HepG2 (cell line): ENCODE measurements at regions not wholly inside any gene's neighbourhood (a gene's known extent, or its start where the extent isn't known, plus 50 kb on each side); places are given as distances from the start of the nearest gene placed in this dataset.

Experiments
- ELF4 ChIP-seq: sonication (generic); formaldehyde crosslinking; IDR thresholded peaks from 2 replicates; pipeline ENCODE4 v1.5.0; 2020; ENCODE audit warnings: missing genetic modification reagents, mild to moderate bottlenecking, moderate library complexity, borderline replicate concordance
- FOXA3 ChIP-seq: IDR thresholded peaks from 2 replicates; pipeline ENCODE4 v1.6.1; 2016; ENCODE audit warnings: missing genetic modification reagents, missing compliant biosample characterization
- HDAC1 ChIP-seq: sonication (generic); formaldehyde crosslinking; IDR thresholded peaks from 2 replicates; pipeline ENCODE4 v1.5.1; 2020; ENCODE audit warnings: mild to moderate bottlenecking, missing genetic modification reagents
- HNRNPK ChIP-seq: fragments of 200-400 bp; formaldehyde crosslinking; IDR thresholded peaks from 2 replicates; pipeline ENCODE4 v1.6.1; 2018; ENCODE audit warnings: low read length, low read depth, moderate library complexity, mild to moderate bottlenecking; ENCODE audit not compliant: poor library complexity, severe bottlenecking
- TF ChIP-seq, protein P1 (sequence below): sonication (generic); formaldehyde crosslinking; IDR thresholded peaks from 2 replicates; pipeline ENCODE4 v1.4.0; 2020; ENCODE audit warnings: missing genetic modification reagents
- TF ChIP-seq, protein P2 (sequence below): sonication (generic); formaldehyde crosslinking; IDR thresholded peaks from 2 replicates; pipeline ENCODE4 v1.8.1; 2023; ENCODE audit warnings: mild to moderate bottlenecking, inconsistent platforms, moderate library complexity, missing genetic modification reagents, borderline replicate concordance
- TF ChIP-seq, protein P3 (sequence below): sonication (generic); formaldehyde crosslinking; IDR thresholded peaks from 2 replicates; pipeline ENCODE4 v1.5.1; 2020; ENCODE audit warnings: mild to moderate bottlenecking, missing genetic modification reagents, borderline replicate concordance

DNA sequence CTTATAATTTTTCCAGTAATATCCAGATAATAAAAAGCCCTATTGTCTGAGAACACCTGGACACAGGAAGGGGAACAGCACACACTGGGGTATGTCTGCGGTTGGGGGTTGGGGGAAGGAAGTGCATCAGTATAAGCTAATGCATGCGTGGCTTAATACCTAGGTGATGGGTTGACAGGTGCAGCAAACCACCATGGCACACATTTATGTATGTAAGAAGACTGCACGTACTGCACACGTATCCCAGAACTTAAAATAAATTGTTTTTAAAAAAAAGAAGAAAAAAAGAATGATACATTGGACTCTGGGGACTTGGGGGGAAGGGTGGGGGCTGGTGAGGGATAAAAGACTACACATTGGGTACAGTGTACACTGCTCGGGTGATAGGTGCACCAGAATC is 144.9 kb upstream of the C1orf174 start (continued):
- TF ChIP-seq, protein P1, sequence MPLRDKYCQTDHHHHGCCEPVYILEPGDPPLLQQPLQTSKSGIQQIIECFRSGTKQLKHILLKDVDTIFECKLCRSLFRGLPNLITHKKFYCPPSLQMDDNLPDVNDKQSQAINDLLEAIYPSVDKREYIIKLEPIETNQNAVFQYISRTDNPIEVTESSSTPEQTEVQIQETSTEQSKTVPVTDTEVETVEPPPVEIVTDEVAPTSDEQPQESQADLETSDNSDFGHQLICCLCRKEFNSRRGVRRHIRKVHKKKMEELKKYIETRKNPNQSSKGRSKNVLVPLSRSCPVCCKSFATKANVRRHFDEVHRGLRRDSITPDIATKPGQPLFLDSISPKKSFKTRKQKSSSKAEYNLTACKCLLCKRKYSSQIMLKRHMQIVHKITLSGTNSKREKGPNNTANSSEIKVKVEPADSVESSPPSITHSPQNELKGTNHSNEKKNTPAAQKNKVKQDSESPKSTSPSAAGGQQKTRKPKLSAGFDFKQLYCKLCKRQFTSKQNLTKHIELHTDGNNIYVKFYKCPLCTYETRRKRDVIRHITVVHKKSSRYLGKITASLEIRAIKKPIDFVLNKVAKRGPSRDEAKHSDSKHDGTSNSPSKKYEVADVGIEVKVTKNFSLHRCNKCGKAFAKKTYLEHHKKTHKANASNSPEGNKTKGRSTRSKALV (CRISPR knock-in tag) = no peak
- TF ChIP-seq HNRNPK = no peak
- TF ChIP-seq, protein P2, sequence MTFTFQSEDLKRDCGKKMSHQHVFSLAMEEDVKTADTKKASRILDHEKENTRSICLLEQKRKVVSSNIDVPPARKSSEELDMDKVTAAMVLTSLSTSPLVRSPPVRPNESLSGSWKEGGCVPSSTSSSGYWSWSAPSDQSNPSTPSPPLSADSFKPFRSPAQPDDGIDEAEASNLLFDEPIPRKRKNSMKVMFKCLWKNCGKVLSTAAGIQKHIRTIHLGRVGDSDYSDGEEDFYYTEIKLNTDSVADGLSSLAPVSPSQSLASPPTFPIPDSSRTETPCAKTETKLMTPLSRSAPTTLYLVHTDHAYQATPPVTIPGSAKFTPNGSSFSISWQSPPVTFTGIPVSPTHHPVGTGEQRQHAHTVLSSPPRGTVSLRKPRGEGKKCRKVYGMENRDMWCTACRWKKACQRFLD (CRISPR knock-in tag) = no peak
- no peak for TF ChIP-seq ELF4 (CRISPR knock-in tag)
- TF ChIP-seq FOXA3 (CRISPR knock-in tag) = no peak
- TF ChIP-seq, protein P3, sequence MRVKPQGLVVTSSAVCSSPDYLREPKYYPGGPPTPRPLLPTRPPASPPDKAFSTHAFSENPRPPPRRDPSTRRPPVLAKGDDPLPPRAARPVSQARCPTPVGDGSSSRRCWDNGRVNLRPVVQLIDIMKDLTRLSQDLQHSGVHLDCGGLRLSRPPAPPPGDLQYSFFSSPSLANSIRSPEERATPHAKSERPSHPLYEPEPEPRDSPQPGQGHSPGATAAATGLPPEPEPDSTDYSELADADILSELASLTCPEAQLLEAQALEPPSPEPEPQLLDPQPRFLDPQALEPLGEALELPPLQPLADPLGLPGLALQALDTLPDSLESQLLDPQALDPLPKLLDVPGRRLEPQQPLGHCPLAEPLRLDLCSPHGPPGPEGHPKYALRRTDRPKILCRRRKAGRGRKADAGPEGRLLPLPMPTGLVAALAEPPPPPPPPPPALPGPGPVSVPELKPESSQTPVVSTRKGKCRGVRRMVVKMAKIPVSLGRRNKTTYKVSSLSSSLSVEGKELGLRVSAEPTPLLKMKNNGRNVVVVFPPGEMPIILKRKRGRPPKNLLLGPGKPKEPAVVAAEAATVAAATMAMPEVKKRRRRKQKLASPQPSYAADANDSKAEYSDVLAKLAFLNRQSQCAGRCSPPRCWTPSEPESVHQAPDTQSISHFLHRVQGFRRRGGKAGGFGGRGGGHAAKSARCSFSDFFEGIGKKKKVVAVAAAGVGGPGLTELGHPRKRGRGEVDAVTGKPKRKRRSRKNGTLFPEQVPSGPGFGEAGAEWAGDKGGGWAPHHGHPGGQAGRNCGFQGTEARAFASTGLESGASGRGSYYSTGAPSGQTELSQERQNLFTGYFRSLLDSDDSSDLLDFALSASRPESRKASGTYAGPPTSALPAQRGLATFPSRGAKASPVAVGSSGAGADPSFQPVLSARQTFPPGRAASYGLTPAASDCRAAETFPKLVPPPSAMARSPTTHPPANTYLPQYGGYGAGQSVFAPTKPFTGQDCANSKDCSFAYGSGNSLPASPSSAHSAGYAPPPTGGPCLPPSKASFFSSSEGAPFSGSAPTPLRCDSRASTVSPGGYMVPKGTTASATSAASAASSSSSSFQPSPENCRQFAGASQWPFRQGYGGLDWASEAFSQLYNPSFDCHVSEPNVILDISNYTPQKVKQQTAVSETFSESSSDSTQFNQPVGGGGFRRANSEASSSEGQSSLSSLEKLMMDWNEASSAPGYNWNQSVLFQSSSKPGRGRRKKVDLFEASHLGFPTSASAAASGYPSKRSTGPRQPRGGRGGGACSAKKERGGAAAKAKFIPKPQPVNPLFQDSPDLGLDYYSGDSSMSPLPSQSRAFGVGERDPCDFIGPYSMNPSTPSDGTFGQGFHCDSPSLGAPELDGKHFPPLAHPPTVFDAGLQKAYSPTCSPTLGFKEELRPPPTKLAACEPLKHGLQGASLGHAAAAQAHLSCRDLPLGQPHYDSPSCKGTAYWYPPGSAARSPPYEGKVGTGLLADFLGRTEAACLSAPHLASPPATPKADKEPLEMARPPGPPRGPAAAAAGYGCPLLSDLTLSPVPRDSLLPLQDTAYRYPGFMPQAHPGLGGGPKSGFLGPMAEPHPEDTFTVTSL (CRISPR knock-in tag) = no peak
- TF ChIP-seq HDAC1 (CRISPR knock-in tag) = no peak
